ENCODE measurements at regions not wholly inside any gene's neighbourhood (a gene's known extent, or its start where the extent isn't known, plus 50 kb on each side); places are given as distances from the start of the nearest gene placed in this dataset.

DNA sequence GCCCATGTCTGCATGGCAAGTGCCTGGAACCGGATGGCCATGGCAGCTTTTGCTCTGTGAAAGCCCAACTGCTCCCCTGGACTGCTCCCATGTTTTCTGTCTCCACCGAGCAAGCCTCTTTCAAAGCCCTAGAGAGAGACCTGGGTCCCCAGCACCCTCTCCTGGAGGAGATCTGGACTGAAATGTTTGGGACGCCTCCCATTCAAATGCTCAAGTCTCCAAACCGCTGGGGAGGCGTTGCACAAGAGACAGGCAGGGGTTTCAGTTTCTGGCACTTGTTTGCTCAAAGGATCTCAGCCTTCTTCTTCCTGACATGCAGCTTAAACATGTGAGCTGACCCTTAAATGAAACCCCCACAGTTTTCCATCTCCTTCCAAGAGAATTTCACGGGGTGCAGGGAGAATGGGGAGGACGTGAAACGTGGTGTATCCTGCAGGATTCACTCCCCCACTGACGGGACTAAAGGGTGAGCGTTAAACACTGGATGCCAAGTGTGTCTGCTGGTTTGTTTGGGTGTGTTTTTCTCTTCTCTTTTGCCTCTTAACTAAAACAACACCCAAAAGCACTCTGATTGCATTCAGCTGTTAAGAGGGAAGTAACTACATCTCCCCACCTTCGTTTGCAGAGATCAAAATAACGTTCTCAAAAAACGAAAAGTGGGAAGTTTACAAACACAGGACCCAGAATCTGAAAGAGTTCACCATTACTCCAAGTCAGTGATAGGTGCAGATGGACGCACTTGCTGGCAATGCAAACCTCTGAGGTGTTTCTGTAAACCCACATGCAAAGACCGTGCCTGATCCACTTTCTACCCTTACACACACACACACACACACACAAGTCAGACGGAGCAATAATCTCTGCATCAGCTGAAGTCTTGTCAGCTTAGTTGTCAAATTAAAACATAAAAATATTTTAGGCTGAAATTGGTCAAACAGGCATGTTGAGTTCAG is 256.9 kb downstream of the C16orf95 start:
- H3K27ac ChIP-seq: no peak overlapping the region
- no peak for TF ChIP-seq ZFX (IDR thresholded peaks at IDR 0.05; ENCODE audit: borderline replicate concordance)
- TF ChIP-seq, protein P1, sequence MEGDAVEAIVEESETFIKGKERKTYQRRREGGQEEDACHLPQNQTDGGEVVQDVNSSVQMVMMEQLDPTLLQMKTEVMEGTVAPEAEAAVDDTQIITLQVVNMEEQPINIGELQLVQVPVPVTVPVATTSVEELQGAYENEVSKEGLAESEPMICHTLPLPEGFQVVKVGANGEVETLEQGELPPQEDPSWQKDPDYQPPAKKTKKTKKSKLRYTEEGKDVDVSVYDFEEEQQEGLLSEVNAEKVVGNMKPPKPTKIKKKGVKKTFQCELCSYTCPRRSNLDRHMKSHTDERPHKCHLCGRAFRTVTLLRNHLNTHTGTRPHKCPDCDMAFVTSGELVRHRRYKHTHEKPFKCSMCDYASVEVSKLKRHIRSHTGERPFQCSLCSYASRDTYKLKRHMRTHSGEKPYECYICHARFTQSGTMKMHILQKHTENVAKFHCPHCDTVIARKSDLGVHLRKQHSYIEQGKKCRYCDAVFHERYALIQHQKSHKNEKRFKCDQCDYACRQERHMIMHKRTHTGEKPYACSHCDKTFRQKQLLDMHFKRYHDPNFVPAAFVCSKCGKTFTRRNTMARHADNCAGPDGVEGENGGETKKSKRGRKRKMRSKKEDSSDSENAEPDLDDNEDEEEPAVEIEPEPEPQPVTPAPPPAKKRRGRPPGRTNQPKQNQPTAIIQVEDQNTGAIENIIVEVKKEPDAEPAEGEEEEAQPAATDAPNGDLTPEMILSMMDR (IDR thresholded peaks at IDR 0.05): no peak

DNA sequence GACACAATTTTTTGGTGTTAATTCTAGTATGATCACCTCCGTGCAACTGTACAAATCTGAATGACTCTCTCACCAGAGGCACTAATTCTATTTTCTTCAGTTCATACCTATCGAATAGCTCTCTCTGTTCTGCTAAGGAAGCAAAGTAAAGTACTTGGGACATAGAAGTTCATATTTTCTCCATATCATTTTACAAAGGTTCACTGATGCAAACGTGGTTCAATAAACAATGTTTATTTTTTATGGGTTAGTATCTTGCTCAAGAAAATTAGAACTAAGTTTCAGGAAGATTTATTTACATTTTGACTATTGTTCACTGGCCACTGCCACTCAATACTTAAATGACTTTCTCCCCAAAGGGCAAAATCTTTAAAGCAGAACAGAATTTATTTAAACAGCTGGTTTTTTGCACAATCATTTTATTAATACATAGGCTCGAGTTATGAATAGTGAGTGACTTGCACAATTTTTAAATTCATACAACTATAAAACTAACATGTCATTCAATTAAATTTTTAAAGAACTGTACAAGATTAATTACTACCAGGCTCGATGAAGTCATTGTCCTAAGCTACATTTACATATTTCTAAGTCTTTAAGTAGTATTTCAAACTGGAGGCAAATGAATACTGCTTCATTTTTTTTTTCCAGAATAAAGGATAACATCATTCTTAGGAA is 255.8 kb downstream of the C16orf95 start:
- H3K27ac ChIP-seq: no peak overlapping the region
- TF ChIP-seq, protein P1 (IDR thresholded peaks at IDR 0.05): no peak
- no peak for TF ChIP-seq ZFX (IDR thresholded peaks at IDR 0.05; ENCODE audit: borderline replicate concordance)

DNA sequence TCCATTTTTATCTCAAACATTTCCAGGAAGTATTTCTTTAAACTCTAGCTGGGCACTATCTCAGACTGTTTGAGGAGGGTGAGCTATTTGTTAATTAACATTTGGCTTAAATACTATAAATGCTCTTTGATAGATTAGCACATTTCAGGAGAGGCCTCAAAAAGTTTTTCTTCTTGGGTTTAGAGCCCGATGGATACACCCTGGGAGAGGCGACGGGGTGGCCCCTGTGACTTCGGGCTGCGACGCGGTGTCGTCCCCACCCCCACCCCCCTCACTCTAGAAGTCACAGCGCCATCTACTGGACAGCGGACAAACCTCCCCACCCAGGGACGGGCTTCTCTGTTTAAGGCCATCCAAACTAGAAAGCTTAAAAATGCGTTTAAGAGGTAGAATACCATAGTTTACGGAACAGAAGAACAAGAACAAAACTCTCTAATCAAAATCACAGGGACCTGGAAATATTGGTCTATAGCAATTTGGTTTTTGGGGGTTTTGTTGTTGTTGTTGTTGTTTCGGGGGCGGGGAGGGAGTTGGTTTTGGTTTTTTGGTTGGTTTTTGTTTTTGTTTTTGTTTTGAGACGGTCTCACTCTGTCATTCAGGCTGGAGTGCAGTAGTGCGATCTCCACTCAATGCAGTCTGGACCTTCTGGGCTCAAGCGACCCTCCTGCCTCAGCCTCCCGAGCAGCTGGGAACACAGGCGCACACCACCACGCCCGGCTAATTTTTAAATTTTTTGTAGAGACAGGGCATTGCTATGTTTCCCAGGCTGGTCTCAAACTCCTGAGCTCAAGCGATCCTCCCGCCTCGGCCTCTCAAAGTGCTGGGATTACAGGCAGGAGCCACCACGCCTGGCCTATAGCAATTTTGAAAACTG is 254.4 kb downstream of the C16orf95 start:
- TF ChIP-seq, protein P1 (IDR thresholded peaks at IDR 0.05): peak; percentile 87
- TF ChIP-seq ZFX (IDR thresholded peaks at IDR 0.05; ENCODE audit: borderline replicate concordance): no peak
- H3K27ac ChIP-seq: no peak overlapping the region

DNA sequence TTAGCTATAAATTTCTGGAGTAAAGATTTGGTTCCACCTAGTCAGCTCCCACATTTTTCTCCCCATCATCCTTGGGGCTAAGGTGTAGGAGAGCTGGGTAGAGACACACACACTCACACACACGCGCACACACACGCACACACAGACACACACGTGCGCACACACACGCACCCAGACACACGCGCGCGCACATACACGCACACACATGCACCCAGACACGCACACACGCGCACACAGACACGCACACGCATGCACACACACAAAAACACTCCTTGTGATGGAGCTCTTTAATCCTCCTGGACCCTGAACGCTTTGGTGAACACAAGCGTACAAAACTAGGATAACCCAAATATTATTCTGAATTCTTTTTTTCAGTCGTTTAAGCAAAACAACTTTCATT is 253.6 kb downstream of the C16orf95 start:
- TF ChIP-seq, protein P1 (IDR thresholded peaks at IDR 0.05): no peak
- no peak for TF ChIP-seq ZFX (IDR thresholded peaks at IDR 0.05; ENCODE audit: borderline replicate concordance)
- no peak overlapping the region for H3K27ac ChIP-seq

DNA sequence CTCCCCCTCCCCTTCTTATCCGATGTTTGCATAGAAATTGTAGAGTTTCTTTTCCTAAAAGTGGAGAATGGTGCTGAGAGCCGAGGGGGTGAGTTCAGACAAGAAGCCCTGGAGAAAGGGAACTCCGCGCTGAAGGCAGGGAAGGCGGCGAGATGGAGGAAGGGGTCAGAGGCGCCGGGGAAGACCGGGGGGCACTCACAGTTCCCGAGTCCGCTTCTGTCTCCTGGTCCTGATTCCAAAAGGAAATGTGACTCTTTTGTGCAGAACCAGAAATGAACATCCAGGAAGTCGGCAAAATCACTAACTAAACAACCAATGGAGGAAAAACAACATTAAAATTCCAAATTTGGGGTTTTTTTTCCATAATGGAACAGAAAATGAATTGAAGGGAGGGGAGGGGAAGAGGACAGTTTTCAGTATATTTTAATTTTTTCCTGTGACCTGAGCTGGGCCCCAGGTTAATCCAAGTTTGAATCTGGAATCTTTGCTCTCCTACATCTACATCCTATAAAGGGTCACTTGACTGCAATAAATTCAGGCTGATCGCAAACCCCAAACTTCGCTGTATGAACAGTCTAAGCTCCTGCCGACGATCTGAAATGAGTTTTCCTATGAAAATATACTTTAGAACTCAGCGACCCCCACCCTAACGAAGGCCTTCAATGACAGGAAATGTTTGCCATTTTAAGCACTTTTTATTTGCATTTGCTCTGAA is 252.3 kb downstream of the C16orf95 start:
- H3K27ac ChIP-seq: no peak overlapping the region
- TF ChIP-seq, protein P1 (IDR thresholded peaks at IDR 0.05): no peak
- TF ChIP-seq ZFX (IDR thresholded peaks at IDR 0.05; ENCODE audit: borderline replicate concordance): no peak

DNA sequence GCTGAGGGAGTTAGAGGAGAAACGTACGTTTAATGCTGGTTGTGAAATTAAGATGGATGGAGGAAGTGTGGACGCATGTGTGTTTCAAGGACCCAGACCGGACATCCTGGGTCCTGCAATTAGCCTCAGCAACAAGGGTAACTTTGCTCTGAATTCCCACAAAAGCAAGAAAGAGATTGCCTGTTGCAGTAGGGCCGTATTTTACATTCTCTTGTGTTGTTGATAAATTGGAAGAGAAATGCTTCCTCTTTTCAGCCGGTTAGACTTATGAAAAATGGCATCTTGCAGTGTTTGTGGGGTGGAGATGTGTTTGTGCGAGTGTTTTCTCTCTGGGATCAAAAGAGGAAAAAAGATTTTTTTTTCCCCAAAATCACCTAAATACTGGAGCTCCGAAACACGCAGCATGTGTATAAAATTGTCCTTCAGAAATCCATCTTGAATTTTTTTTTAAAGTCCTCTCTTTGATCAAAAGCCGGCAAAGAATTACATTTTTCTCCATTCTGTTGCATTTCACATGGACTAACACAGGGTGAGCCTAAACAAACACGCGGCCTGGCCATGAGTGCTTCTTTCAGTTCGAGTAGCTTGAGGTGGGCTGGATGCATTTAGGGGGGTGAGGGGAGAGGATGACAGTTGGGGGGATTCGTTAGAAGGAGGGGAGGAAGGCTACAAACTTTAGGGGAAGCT is 251.6 kb downstream of the C16orf95 start:
- H3K27ac ChIP-seq: no peak overlapping the region
- TF ChIP-seq, protein P1 (IDR thresholded peaks at IDR 0.05): no peak
- no peak for TF ChIP-seq ZFX (IDR thresholded peaks at IDR 0.05; ENCODE audit: borderline replicate concordance)

Data from 22Rv1 (cell line).